ENCODE measurements at regions not wholly inside any gene's neighbourhood (a gene's known extent, or its start where the extent isn't known, plus 50 kb on each side); places are given as distances from the start of the nearest gene placed in this dataset.

GRCh38 chr4:179584101-179584500 is 2141.9 kb upstream of the AGA start:
- DNase-seq (ENCODE audit: low read depth), result no peak

- DNase-seq (ENCODE audit: low read depth), result no peak
These were observed 2143.5 kb upstream of the AGA start for GRCh38 chr4:179585761-179586160.

- DNase-seq (ENCODE audit: low read depth), result no peak
These were observed 2144.2 kb upstream of the AGA start for GRCh38 chr4:179586460-179586859.

GRCh38 chr4:179595671-179596410 is 2153.6 kb upstream of the AGA start:
- DNase-seq (ENCODE audit: low read depth), result peak; percentile 56

- DNase-seq (ENCODE audit: low read depth), result no peak
These were observed 2154.4 kb upstream of the AGA start for GRCh38 chr4:179596621-179597020.

GRCh38 chr4:179597301-179597700 is 2155.1 kb upstream of the AGA start:
- DNase-seq (ENCODE audit: low read depth), result no peak

GRCh38 chr4:179601671-179602070 is 2159.4 kb upstream of the AGA start:
- no peak for DNase-seq (ENCODE audit: low read depth)

GRCh38 chr4:179605196-179605595 is 2163.0 kb upstream of the AGA start:
- peak; percentile 53 for DNase-seq (ENCODE audit: low read depth)

- DNase-seq (ENCODE audit: low read depth), result no peak
These were observed 2164.8 kb upstream of the AGA start for GRCh38 chr4:179607003-179607402.

GRCh38 chr4:179615704-179616103 is 2173.5 kb upstream of the AGA start:
- DNase-seq (ENCODE audit: low read depth), result no peak

- no peak for DNase-seq (ENCODE audit: low read depth)
These were observed 2176.7 kb upstream of the AGA start for GRCh38 chr4:179618966-179619365.

GRCh38 chr4:179624768-179625181 is 2182.5 kb upstream of the AGA start:
- peak; percentile 65 for DNase-seq (ENCODE audit: low read depth)

- DNase-seq (ENCODE audit: low read depth), result peak; percentile 55
These were observed 2183.2 kb upstream of the AGA start for GRCh38 chr4:179625406-179625805.

GRCh38 chr4:179626687-179627086 is 2184.4 kb upstream of the AGA start:
- DNase-seq (ENCODE audit: low read depth), result no peak

- no peak for DNase-seq (ENCODE audit: low read depth)
These were observed 2189.1 kb upstream of the AGA start for GRCh38 chr4:179631321-179631720.

- no peak for DNase-seq (ENCODE audit: low read depth)
These were observed 2192.6 kb upstream of the AGA start for GRCh38 chr4:179634862-179635261.

GRCh38 chr4:179662522-179662921 is 2220.3 kb upstream of the AGA start:
- DNase-seq (ENCODE audit: low read depth), result no peak

- DNase-seq (ENCODE audit: low read depth), result no peak
These were observed 2221.6 kb upstream of the AGA start for GRCh38 chr4:179663641-179664429.

- DNase-seq (ENCODE audit: low read depth), result no peak
These were observed 2222.3 kb upstream of the AGA start for GRCh38 chr4:179664430-179665027.

GRCh38 chr4:179666226-179666625 is 2224.0 kb upstream of the AGA start:
- no peak for DNase-seq (ENCODE audit: low read depth)

GRCh38 chr4:179671609-179672008 is 2229.4 kb upstream of the AGA start:
- no peak for DNase-seq (ENCODE audit: low read depth)

GRCh38 chr4:179678093-179678814 is 2236.0 kb upstream of the AGA start:
- DNase-seq (ENCODE audit: low read depth), result no peak

Measured in HS-5 (cell line).